Naive thymus-derived CD4-positive, alpha-beta T cell (primary cell): ENCODE measurements at regions not wholly inside any gene's neighbourhood (a gene's known extent, or its start where the extent isn't known, plus 50 kb on each side); places are given as distances from the start of the nearest gene placed in this dataset.

ENCODE experiments used
- ATAC-seq: fragments of 150-1000 bp; cut with Tn5 transposase; 2 replicates; pipeline ENCODE4 v1.10.0; 2021; ENCODE audit warnings: mild to moderate bottlenecking, moderate library complexity
- CTCF ChIA-PET: fragments of 350-600 bp; sonication (Branson Sonifier 250); formaldehyde crosslinking; loops from one replicate; lab custom pipeline; 2021; ENCODE audit warnings: antibody characterized with exemption; lab: Charles Lee
- POLR2A ChIA-PET: fragments of 350-600 bp; sonication (Branson Sonifier 250); formaldehyde crosslinking; loops from one replicate; lab custom pipeline; 2021; ENCODE audit warnings: antibody characterized with exemption, inconsistent platforms; lab: Charles Lee
- DNase-seq, 9 donors: peaks; one replicate each; pipeline versions ENCODE4 v3.0.0 to v3.0.0-alpha.2; 2020 to 2022; ENCODE audit warnings: mixed read lengths in 1 of 9
- H3K27ac ChIP-seq: one replicate; pipeline ENCODE4 v1.7.0; 2013; ENCODE audit warnings: mild to moderate bottlenecking, low read depth, low read length, moderate library complexity
- H3K27me3 ChIP-seq, 2 donors: one replicate each; pipeline ENCODE4 v1.7.0; 2013; ENCODE audit warnings: low read length in 2 of 2, mild to moderate bottlenecking in 2 of 2, moderate library complexity in 2 of 2; ENCODE audit not compliant: control insufficient read depth in 2 of 2, insufficient read depth in 2 of 2
- H3K36me3 ChIP-seq, 3 experiments: 1 replicate in 2 of 3; 2 replicates in 1 of 3; pipeline ENCODE4 v1.7.0; 2013; ENCODE audit warnings: low read length in 3 of 3, mild to moderate bottlenecking in 3 of 3, moderate library complexity in 1 of 3; ENCODE audit not compliant: insufficient read depth in 3 of 3, control insufficient read depth in 2 of 3
- H3K4me1 ChIP-seq, 2 donors: one replicate each; pipeline ENCODE4 v1.7.0; 2013; ENCODE audit warnings: low read length in 2 of 2, mild to moderate bottlenecking in 2 of 2, moderate library complexity in 1 of 2; ENCODE audit not compliant: control insufficient read depth in 2 of 2, insufficient read depth in 2 of 2
- H3K4me3 ChIP-seq: 2 replicates; pipeline ENCODE4 v1.7.0; 2013; ENCODE audit warnings: mild to moderate bottlenecking, low read length
- H3K9me3 ChIP-seq, 3 experiments: 1 replicate in 2 of 3; 2 replicates in 1 of 3; pipeline ENCODE4 v1.7.0; 2013; ENCODE audit warnings: low read length in 3 of 3; ENCODE audit not compliant: control insufficient read depth in 2 of 3
- H3K27ac Mint-ChIP-seq, 9 donors: one replicate each; pipeline ENCODE4 v1.8.0; 2020 to 2022; ENCODE audit warnings: mixed read lengths in 9 of 9, mild to moderate bottlenecking in 8 of 9, moderate library complexity in 5 of 9, inconsistent platforms in 2 of 9
- H3K27me3 Mint-ChIP-seq, 5 donors: one replicate each; pipeline ENCODE4 v1.8.0; 2021 to 2022; ENCODE audit warnings: mixed read lengths in 5 of 5, mild to moderate bottlenecking in 1 of 5
- H3K36me3 Mint-ChIP-seq, 5 donors: one replicate each; pipeline ENCODE4 v1.8.0; 2020 to 2022; ENCODE audit warnings: mixed read lengths in 5 of 5, mild to moderate bottlenecking in 3 of 5, inconsistent platforms in 1 of 5
- H3K4me1 Mint-ChIP-seq, 7 donors: one replicate each; pipeline ENCODE4 v1.8.0; 2020 to 2022; ENCODE audit warnings: mixed read lengths in 7 of 7, mild to moderate bottlenecking in 3 of 7, inconsistent platforms in 1 of 7
- H3K4me3 Mint-ChIP-seq, 10 donors: one replicate each; pipeline ENCODE4 v1.8.0; 2020 to 2022; ENCODE audit warnings: mild to moderate bottlenecking in 10 of 10, mixed read lengths in 10 of 10, moderate library complexity in 6 of 10, inconsistent platforms in 2 of 10
- H3K9me3 Mint-ChIP-seq, 11 donors: one replicate each; pipeline ENCODE4 v1.8.0; 2020 to 2022; ENCODE audit warnings: mixed read lengths in 11 of 11, mild to moderate bottlenecking in 4 of 11, inconsistent platforms in 1 of 11, moderate library complexity in 1 of 11
- intact Hi-C, 2 donors: fragments of 100-400 bp; cut with micrococcal nuclease; formaldehyde crosslinking; loops; one replicate each; pipeline ENCODE4 v1.15.1; 2023

GRCh38 chr13:74530011-74530410, 395.8 kb upstream of the KLF12 start:
- H3K9me3 Mint-ChIP-seq = peaks cover 0 to 1% (median 0%) of the 10 kb centered on the region in 11 donors
- ATAC-seq (no peak), DNase-seq (no peak)
- intact Hi-C loops = no loop called here
- no peaks in the 10 kb centered on the region for H3K4me1 Mint-ChIP-seq
- peaks cover 0 to 4% (median 0%) of the 10 kb centered on the region in 5 donors for H3K36me3 Mint-ChIP-seq
- ChIA-PET CTCF (no interaction called here), POLR2A (interaction anchor here (0.6 kb wide), 2 partner anchors 77 to 649 kb away, joined by 3 read pairs; no protein-coding TSS in a partner anchor)
- no peak overlapping the region for H3K4me3 Mint-ChIP-seq
- no peaks in the 10 kb centered on the region for H3K27me3 ChIP-seq
- no peak overlapping the region for H3K4me3 ChIP-seq
- H3K27ac ChIP-seq = no peak overlapping the region
- H3K27me3 Mint-ChIP-seq = peaks cover 0 to 4% (median 0%) of the 10 kb centered on the region in 5 donors
- no peaks in the 10 kb centered on the region for H3K4me1 ChIP-seq
- H3K36me3 ChIP-seq = no peaks in the 10 kb centered on the region
- no peaks in the 10 kb centered on the region for H3K9me3 ChIP-seq
- H3K27ac Mint-ChIP-seq = no peak overlapping the region

- Mint-ChIP-seq H3K4me1 (no peaks in the 10 kb centered on the region), H3K4me3 (no peak overlapping the region), H3K9me3 (peaks cover 0 to 1% (median 0%) of the 10 kb centered on the region in 11 donors), H3K27me3 (peaks cover 0 to 4% (median 0%) of the 10 kb centered on the region in 5 donors), H3K27ac (no peak overlapping the region), H3K36me3 (peaks cover 0 to 4% (median 0%) of the 10 kb centered on the region in 5 donors)
- no peak for DNase-seq
- ChIA-PET CTCF (no interaction called here), POLR2A (no interaction called here)
- intact Hi-C loops = no loop called here
- no peak for ATAC-seq
- Histone ChIP-seq H3K9me3 (no peaks in the 10 kb centered on the region), H3K27me3 (no peaks in the 10 kb centered on the region), H3K4me3 (no peak overlapping the region), H3K36me3 (no peaks in the 10 kb centered on the region), H3K27ac (no peak overlapping the region), H3K4me1 (no peaks in the 10 kb centered on the region)
These were observed 394.7 kb upstream of the KLF12 start for GRCh38 chr13:74528734-74529513.

- no peak overlapping the region for H3K4me3 ChIP-seq
- ATAC-seq (no peak), DNase-seq (no peak)
- no peaks in the 10 kb centered on the region for H3K27me3 ChIP-seq
- Mint-ChIP-seq H3K9me3 (no peaks in the 10 kb centered on the region), H3K4me3 (no peak overlapping the region), H3K27me3 (peaks cover 0 to 2% (median 0%) of the 10 kb centered on the region in 5 donors), H3K4me1 (no peaks in the 10 kb centered on the region), H3K27ac (no peak overlapping the region), H3K36me3 (peaks cover 0 to under 1% (median 0%) of the 10 kb centered on the region in 5 donors)
- H3K9me3 ChIP-seq = no peaks in the 10 kb centered on the region
- no peak overlapping the region for H3K27ac ChIP-seq
- CTCF ChIA-PET = no interaction called here
- POLR2A ChIA-PET = no interaction called here
- H3K36me3 ChIP-seq = no peaks in the 10 kb centered on the region
- intact Hi-C loops = no loop called here
- H3K4me1 ChIP-seq = no peaks in the 10 kb centered on the region
These were observed 388.9 kb upstream of the KLF12 start for GRCh38 chr13:74523057-74523456.

GRCh38 chr13:74511523-74511922, 377.3 kb upstream of the KLF12 start:
- H3K27me3 ChIP-seq = no peaks in the 10 kb centered on the region
- Mint-ChIP-seq H3K4me3 (no peak overlapping the region), H3K9me3 (peaks cover 0 to 14% (median 5%) of the 10 kb centered on the region in 11 donors), H3K27me3 (peaks cover 0 to 14% (median 4%) of the 10 kb centered on the region in 5 donors), H3K4me1 (peaks cover 0 to 3% (median 0%) of the 10 kb centered on the region in 7 donors), H3K27ac (no peak overlapping the region), H3K36me3 (peaks cover 0 to 3% (median 0%) of the 10 kb centered on the region in 5 donors)
- no peak overlapping the region for H3K4me3 ChIP-seq
- no peaks in the 10 kb centered on the region for H3K9me3 ChIP-seq
- DNase-seq (no peak), ATAC-seq (no peak)
- H3K27ac ChIP-seq = no peak overlapping the region
- no peaks in the 10 kb centered on the region for H3K4me1 ChIP-seq
- ChIA-PET CTCF (no interaction called here), POLR2A (no interaction called here)
- no peaks in the 10 kb centered on the region for H3K36me3 ChIP-seq
- intact Hi-C loops = no loop called here

- Histone ChIP-seq H3K9me3 (no peaks in the 10 kb centered on the region), H3K4me3 (no peak overlapping the region), H3K4me1 (no peaks in the 10 kb centered on the region), H3K36me3 (no peaks in the 10 kb centered on the region), H3K27me3 (no peaks in the 10 kb centered on the region), H3K27ac (no peak overlapping the region)
- DNase-seq = no peak
- Mint-ChIP-seq H3K36me3 (no peaks in the 10 kb centered on the region), H3K27me3 (peaks cover 0 to 7% (median 3%) of the 10 kb centered on the region in 5 donors), H3K4me3 (no peak overlapping the region), H3K27ac (no peak overlapping the region), H3K4me1 (peaks cover 0 to 11% (median 8%) of the 10 kb centered on the region in 7 donors), H3K9me3 (peaks cover 0 to 7% (median 0%) of the 10 kb centered on the region in 11 donors)
- ATAC-seq = no peak
- CTCF ChIA-PET = no interaction called here
- POLR2A ChIA-PET = no interaction called here
- intact Hi-C loops = no loop called here
These were observed 353.0 kb upstream of the KLF12 start for GRCh38 chr13:74487091-74487722.

GRCh38 chr13:74485757-74486156, 351.6 kb upstream of the KLF12 start:
- no peaks in the 10 kb centered on the region for H3K36me3 ChIP-seq
- peaks cover 0 to 11% (median 8%) of the 10 kb centered on the region in 7 donors for H3K4me1 Mint-ChIP-seq
- no peaks in the 10 kb centered on the region for H3K4me1 ChIP-seq
- no peak overlapping the region for H3K4me3 Mint-ChIP-seq
- intact Hi-C loops = no loop called here
- no peaks in the 10 kb centered on the region for H3K9me3 ChIP-seq
- H3K36me3 Mint-ChIP-seq = no peaks in the 10 kb centered on the region
- DNase-seq = no peak
- no peak overlapping the region for H3K27ac Mint-ChIP-seq
- H3K27me3 ChIP-seq = no peaks in the 10 kb centered on the region
- no peak overlapping the region for H3K4me3 ChIP-seq
- peaks cover 0 to 2% (median 0%) of the 10 kb centered on the region in 11 donors for H3K9me3 Mint-ChIP-seq
- H3K27ac ChIP-seq = no peak overlapping the region
- H3K27me3 Mint-ChIP-seq = peaks cover 0 to 7% (median 0%) of the 10 kb centered on the region in 5 donors
- CTCF ChIA-PET = no interaction called here
- no peak for ATAC-seq
- POLR2A ChIA-PET = no interaction called here
